ENCODE measurements at regions not wholly inside any gene's neighbourhood (a gene's known extent, or its start where the extent isn't known, plus 50 kb on each side); places are given as distances from the start of the nearest gene placed in this dataset.

DNA sequence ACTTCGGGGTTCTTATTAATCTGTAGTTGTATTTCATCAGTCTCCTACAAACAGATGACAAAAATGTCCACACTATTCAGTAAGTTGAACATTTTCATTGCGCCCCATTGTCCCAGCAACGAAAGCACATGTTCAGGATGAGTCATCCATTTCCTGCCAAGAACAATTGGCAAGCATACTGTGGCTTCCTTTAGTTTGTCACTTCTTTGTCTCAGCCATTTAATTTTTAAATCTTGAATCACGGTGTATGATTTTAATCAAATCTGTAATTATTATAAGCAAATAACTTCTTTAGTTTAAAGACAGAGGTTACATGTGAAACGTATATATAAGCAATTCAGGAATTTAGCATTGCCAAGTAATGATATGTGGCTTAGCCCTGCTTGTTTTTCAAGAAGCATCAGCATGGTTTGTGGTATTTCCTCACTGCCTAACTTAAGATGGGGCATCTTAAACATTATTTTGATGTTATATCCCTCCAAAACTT is 211.3 kb upstream of the KRR1 start:
- intact Hi-C loops (cut with DNase I, micrococcal nuclease): no loop called here
- DNase-seq (peak in 1 of 2 donors; percentile 53), ATAC-seq (peak; percentile 66)

DNA sequence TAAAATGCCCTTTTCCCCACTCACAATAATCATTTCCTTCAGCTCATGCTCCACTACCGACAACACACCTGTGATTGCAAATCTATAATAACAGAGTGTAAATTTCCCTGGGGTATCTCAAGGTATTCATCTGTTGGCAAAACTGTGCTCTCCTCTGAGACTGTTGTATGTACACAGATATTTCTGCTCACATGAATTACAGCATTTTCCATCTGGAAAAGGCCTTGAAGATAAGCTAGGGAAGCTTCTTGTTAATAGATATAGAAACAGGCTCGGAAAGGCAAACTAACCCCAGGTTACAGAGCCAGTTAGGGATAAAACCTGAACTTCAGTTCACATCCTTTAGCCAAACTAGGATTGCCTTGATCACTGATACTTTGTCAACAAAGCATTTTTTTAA is 210.4 kb upstream of the KRR1 start:
- DNase-seq (no peak), ATAC-seq (no peak)
- intact Hi-C loops (cut with DNase I, micrococcal nuclease): no loop called here

DNA sequence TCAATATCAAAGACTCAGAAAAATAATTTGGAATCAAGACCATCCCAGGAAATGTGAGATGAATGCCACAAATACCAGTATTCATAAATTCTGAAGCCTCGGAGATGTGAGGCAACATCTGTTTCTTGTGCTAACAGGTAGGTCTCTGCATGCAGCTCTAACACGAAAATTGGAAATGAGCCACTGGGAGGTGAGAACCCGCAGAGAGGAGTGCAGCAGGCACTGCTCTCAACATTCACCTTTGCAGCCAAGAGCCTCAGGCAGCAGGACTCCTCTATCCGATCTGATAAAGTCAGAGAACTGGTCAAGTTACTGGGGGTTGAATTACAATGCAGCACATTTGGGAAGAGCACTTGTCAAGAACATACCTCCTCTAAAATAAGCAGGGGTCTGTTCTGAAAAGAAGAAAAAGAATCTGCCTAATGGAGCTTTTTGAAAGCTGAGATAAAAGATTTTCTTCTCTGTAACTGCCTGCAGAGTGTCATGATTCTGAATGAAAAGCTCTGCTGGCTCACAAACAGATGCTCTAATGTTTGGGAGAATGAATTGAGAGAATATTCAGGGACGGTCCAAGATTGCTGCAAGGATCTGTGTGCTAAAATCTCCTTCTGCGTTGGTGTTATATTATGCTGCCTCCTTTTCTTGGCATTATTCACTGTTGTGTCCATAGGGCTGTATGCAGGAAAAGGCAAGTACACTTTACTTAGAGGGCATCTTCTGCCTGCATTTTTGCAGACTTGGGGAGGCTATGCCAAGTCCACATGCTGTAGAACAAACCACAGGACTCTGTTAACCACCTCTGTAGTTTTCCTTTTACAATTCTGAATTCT is 209.6 kb upstream of the KRR1 start:
- intact Hi-C loops (cut with DNase I, micrococcal nuclease): no loop called here
- ATAC-seq (no peak), DNase-seq (no peak)

DNA sequence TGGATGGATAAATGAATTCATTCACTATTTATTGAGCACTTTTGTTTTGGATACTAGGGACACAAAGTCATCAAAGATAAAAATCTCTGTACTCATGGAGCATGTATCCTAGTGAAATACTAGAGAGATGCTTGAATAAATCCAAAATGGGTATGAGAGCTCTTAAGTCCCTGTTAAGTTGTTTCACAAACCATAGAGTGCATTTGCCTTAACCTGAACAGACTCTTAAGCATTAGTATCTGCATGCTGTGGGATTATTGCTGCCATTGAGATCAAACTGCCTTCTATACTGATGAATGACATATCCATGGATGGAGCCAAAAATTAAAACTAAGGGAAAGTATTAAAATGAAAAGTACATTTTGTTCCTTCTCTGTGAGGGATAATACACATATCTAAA is 206.5 kb upstream of the KRR1 start:
- ATAC-seq (no peak), DNase-seq (no peak)
- intact Hi-C loops (cut with DNase I, micrococcal nuclease): no loop called here

DNA sequence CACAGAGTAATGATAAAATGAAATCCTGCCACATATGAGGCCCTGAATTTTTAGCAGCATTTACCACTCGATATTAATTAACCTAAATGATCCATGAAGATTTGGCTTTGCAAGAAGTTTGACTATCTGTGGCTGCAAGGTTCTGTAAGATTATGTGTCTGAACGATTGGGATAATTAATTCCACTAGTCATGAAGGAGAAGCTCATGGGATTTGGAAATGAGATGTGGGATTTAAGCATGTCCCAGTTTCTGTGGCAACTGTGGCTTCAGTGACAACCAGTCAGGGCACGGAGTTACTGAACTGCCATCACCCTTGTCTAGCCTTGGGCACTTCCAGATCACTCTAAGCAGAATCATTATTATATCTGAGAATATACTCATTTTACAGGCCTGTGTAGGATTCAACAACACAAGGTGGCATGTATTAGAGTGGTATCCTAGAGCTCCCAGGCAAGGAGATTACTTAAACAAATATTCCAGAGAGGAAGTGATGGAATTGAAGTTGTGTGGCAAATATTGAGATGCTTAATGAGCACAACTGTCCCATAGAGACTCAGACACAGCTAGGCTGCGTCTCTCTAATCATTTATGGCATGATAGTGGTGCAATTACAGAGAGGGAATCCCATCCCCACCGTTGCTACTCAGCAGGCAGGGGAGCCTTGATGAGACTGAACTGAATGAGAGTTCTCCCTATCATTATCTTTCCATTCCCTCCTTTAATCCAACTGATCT is 205.0 kb upstream of the KRR1 start:
- intact Hi-C loops (cut with DNase I, micrococcal nuclease): no loop called here
- no peak for ATAC-seq
- DNase-seq: no peak

DNA sequence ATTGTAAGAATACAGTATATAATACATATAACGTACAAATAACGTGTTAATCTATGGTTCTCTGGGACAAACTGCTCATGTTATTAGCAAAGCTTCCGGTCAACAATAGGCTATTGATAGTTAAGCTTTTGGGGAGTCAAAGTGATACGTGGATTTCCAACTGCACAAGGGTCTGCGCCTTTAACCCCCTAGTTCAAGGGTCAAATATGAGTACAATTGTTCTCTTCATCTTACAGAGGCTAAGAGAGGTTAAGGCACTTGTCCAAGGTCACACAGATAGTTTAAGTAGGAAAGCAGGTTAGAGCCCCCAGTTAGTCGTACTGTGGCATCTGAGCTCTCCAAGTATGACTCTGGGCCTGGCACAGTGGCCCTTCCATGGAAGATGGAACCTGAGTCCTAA is 204.3 kb upstream of the KRR1 start:
- DNase-seq: no peak
- ATAC-seq: no peak
- intact Hi-C loops (cut with DNase I, micrococcal nuclease): no loop called here

DNA sequence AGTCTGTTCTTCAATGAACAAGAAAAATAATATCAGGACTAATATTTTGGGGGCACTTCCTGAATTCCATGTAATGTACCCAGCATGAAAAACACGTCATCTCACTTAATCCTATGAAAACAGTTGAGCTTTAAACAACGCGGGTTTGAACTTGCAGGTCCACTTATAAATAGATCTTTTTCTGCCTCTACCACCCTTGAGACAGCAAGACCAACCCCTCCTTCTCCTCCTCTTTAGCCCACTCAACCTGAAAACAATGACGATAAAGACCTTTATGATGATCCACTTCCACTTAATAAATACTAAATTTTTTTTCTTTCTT is 203.9 kb upstream of the KRR1 start:
- no peak for DNase-seq
- intact Hi-C loops (cut with DNase I, micrococcal nuclease): no loop called here
- ATAC-seq: no peak

DNA sequence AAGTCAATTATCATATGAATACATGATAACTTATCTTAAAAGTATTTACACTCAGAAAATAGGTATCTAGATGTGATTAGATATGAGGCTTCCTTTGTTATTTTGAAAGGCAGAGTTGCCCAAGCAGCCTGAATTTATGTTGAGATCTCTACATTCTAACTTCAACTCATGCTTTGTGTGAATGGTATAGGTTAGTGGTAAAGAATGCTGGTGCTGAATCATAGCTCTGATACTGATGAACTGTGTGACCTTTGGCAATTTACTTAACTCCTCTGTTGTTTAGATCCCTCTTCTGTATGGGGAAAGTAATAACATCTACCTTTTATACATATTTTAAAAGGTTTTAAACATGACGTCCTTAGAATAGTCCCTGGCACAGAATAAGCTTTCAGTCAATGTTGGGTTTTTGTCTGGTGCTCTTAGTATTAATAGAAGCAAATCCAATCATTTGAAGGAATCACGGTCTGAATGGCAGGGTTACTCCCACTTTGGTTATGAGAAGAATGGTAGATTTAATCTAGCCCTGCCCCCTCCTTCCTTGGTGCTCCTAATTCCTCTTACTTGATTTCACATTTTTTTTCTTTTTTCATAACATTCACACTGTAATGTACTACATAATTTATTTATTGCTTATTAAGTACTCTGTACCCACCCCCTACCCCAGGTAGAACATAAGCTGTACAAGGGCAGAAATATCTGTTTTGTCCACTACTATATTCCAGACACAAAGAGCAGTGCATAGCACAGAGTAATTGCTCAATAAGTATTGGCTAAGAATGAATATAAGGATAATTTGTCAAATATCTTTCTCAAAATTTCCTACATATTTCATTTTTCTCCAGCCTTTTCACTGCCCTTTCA is 203.3 kb upstream of the KRR1 start:
- intact Hi-C loops (cut with DNase I, micrococcal nuclease): no loop called here
- ATAC-seq (no peak), DNase-seq (no peak)

DNA sequence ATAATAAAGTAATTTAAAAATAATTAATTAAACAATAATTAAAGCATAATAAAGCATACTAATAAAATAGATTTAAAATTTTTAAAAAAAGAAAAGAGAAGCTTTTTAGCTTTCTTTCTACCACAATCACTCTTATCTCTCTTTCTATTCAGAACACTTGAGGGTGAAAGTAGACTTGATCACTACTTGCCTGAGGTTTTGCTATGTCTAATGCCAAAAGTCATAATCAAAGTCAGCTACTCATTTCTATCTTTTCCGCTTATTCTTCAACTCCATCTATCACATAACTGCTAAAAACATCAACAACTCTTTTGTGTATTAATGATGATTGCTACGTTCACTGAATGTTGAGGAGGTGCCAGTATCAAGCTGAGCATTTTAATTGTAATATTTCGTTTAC is 202.0 kb upstream of the KRR1 start:
- no peak for ATAC-seq
- intact Hi-C loops (cut with DNase I, micrococcal nuclease): no loop called here
- DNase-seq: no peak

DNA sequence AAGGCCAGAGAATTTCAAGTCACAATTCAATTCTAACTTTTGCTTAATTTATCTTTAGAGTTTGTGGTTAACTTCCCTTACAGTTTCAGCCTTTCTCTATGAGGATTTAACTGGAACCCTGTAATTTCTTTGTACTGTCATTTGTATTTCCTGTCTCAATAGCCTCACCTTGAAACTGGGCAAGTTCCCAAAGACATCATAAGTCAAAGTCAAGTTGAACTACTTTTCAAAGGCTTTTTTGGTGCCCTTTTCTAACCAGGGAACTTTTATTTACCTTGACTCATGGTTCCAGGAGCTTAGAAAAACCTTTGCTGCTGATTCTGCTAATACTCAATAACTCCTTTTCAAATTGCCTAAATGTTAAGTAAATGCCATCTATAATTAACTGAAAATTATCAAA is 200.8 kb upstream of the KRR1 start:
- intact Hi-C loops (cut with DNase I, micrococcal nuclease): no loop called here
- DNase-seq (no peak), ATAC-seq (peak; percentile 33)

DNA sequence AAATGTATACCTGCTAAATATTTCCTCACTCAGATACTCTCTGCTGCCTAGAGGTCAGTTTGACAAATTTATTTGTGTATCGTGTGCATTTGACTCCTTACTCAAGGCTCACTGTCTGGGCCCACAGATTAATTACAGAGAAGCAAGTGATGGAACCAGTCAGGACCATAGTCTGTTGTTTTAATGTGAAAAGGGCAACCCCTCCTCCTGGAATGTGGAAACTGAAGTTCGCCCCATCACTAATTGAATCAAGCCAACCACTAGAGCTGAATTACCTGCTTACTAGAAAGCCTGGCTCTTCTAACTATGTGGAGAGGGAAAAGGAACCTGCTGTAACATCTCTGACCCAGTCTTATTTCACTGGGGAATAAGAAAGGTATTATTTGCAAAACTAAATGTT is 199.9 kb upstream of the KRR1 start:
- intact Hi-C loops (cut with DNase I, micrococcal nuclease): no loop called here
- no peak for DNase-seq

DNA sequence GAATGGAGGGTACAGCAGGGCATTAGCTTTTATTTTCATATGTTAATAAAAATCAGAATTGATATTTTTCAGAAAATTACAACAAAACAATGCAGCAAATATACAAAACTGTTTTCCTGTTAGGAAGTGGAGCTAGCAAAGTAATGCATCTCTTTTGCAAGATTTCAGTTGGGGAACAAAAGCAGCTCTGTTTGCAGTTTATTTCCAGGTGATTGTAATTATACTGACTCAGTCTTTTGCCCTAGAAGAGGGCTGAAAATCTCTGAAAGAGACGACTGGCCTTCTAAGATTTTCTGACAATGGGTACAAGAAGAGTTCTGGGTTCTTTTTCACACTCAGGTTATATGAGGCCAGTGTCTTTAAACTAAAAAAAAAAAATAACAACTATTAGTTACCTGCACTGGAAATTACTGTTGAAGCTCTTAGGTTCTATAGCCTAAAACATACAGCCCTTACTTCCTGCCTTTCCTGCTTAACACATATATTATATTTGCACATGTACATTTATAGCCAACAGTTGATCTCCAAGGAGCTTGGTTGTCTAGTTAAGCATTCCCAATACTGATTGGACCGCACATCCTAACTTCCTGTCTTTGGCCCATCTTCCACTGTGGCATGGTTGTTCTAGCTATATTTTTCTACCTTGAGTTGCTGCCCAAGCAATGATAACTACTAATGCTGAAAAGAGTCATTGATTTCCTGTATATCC is 199.1 kb upstream of the KRR1 start:
- DNase-seq: no peak
- intact Hi-C loops (cut with DNase I, micrococcal nuclease): no loop called here
- peak; percentile 90 for ATAC-seq

More for the DNA sequence above, 199.9 kb upstream of the KRR1 start:
- no peak for ATAC-seq

DNA sequence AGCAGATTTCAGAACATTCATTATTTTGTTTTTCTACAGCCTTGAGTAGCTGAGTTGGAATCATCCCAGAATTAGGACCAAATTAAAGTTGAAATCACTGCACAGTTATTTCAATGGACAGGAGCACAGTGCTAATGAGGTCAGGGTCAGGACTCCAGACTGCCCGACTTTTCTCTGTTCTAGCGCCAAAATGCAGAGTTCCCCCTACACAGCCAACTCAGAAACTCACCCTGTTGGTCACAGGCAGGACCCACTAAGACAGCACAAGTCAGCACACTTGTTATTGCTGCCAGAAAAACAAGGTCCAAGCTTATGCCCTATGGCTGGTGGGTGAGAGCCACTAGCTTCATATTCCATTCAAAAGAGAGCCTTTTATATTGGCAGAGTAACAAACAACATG is 198.1 kb upstream of the KRR1 start:
- ATAC-seq (no peak), DNase-seq (no peak)
- intact Hi-C loops (cut with DNase I, micrococcal nuclease): no loop called here

DNA sequence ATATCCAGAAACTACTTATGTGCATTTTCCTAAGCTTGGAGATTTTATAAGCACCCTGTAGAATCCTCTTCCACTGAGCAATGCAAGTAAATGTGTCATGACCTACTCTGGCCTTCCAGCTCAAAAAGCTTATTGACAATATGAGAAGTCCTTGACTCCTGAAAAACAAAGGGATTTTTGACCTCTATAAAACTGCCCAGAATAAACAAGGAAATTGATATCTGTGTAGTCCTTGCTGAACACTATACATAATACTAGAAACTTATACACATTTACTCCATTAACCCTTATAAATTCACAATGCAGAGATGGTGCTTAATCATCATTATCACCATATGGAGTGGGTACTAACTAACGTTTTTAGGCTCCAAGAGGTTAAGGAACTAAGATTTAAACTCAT is 197.4 kb upstream of the KRR1 start:
- DNase-seq: no peak
- peak; percentile 29 for ATAC-seq
- intact Hi-C loops (cut with DNase I, micrococcal nuclease): no loop called here

DNA sequence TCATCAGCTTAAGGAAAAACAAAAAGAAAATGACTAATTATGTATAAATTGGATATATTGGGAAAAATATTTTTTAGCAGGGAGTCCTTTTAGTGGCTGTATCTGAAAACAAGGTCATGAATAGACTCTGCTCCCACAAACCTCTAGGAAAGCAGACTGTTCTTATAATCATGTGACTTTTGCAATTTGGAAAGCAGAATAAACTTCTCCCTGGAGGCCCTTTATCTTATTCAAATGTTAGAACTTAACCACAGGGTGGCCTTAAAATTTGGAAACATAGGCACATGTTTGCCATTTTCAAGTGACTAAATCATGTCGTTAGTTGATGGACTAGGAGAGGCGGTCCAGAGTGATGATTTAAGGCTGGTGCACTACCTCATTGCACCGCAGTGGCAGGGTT is 196.6 kb upstream of the KRR1 start:
- intact Hi-C loops (cut with DNase I, micrococcal nuclease): no loop called here
- ATAC-seq: no peak
- DNase-seq: no peak

DNA sequence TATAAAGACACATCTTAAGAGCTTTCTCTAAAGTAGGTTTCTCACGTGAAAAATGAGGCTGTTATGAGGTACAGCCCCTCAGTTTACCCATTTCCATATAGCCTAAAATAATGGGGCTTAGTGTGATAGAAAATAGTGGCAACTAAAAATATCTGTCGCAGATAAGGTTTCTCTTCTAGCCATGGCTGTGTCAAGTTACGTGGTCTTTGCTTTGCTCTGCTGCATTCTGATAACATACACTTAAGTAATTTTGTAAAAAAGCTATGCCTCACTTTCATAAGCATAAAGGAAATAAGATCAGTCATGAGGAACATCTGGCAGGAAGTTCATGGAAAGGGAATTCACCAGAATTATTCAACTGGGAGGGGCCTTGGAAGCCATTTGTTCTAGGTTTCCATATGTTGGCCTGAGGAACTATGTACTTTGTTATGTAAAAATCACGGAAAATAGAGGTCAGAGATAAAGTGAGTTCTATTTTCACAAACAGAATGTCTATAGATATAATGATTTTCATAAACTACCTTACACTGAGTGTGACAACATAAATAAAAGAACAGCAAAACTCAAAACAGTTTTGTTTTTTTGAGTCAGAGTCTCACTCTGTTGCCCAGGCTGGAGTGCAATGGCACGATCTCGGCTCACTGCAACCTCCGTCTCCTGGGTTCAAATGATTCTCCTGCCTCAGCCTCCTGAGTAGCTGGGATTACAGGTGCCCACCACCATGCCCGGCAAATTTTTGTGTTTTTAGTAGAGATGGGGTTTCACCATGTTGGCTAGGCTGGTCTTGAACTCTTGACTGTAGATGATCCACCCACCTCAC is 195.6 kb upstream of the KRR1 start:
- no peak for DNase-seq
- intact Hi-C loops (cut with DNase I, micrococcal nuclease): no loop called here
- ATAC-seq: peak; percentile 29

DNA sequence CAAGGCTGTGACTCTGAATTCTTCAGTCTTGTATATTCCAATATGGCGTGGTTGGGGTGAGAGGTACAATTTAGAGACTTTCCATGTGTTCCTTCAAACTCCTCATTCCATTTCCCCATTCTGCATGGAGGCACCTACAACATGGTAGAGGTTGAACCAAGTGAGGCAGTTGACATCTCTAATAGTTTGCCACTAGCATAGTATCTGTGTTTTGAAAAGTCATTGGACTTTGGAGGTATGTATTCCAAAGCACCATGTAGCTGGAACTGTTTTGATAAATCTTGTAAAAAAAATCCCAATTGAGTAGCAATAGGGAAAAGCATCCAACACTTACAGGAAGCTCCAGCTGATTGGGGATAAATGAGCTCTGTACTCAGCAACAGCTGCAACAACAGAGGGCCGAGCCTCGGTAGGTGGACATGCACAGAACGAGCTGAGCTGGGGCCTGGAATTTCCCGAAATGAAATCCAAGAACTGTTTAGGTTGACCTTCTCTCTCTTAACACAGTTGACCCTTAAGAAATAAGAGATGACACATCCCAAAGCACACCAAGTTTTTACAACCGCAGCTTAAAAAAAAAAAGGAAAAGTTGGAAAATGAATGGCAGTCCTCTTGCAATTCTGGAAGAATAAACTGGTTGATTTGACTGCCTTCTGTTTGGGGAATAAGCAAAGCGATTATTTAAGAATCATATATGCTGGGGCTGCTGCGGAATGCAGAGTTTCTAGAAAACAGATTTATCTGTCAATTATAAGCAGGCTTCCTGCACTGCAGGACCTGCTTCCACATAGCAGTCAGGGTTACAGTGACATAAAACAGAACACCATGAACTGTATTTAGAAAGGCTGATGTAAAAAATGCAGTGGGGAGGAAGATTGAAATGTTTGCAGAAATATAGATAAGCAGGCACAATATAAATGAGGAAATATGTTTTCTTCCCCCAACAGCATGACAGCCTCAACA is 194.6 kb upstream of the KRR1 start:
- DNase-seq (peak in 1 of 2 donors; percentile 27), ATAC-seq (peak; percentile 29)

More for the DNA sequence above, 194.6 kb upstream of the KRR1 start:
- intact Hi-C loops (cut with DNase I, micrococcal nuclease): no loop called here
